Erythroblast (primary cell): ENCODE measurements at regions not wholly inside any gene's neighbourhood (a gene's known extent, or its start where the extent isn't known, plus 50 kb on each side); places are given as distances from the start of the nearest gene placed in this dataset.

Experiments
- GATA1 ChIP-seq: IDR thresholded peaks from 2 replicates; pipeline ENCODE4 v1.6.1; 2011; ENCODE audit warnings: low read depth, mild to moderate bottlenecking, control low read depth, low read length, moderate library complexity
- POLR2A ChIP-seq: IDR thresholded peaks from 2 replicates; pipeline ENCODE4 v1.6.1; 2011; ENCODE audit warnings: mild to moderate bottlenecking, low read length

DNA sequence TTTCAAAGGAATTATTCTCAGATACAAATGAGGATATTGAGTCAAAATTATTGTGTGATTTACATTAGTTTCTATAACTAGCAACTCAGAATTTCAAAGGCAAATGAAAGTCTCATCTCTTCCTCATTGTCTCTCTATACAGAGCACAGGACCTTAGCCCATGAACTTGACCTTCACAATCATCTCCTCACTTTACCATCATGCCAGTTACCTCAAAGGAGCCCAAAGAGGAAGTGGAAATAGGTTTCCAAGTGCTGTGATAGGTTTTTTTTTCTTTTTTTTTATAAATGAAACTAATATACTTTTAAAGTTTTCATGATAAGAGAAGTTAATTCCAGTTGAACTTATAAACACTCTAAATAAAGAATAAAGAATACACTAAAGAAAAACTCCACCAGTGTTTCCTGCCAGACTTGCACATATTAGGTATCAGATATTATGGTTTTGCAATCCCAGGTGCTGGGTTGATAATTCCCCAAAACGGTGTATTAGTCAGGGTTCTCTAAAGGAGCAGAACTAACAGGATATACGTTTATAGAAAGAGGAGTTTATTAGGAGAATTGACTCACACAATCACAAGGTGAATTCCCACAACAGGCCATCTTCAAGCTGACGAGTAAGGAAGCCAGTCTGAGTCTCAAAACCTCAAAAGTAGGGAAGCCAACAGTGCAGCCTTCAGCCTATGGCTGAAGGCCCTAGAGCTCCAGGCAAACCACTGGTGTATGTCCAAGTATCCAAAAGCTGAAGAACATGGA is 50.1 kb upstream of the ADAMTS16 start:
- TF ChIP-seq POLR2A (no peak), GATA1 (no peak)
